GM12873 (cell line): ENCODE measurements at regions not wholly inside any gene's neighbourhood (a gene's known extent, or its start where the extent isn't known, plus 50 kb on each side); places are given as distances from the start of the nearest gene placed in this dataset.

Experiments used
- CTCF ChIP-seq: IDR thresholded peaks from 2 replicates; pipeline ENCODE4 v1.5.1; 2012; ENCODE audit warnings: low read depth, mild to moderate bottlenecking, moderate library complexity, low read length, control low read depth; ENCODE audit not compliant: insufficient read depth; ENCODE audit errors: missing control alignments

- TF ChIP-seq CTCF, result no peak
Measured at GRCh38 chr3:125645616-125646015, 50.3 kb upstream of the OSBPL11 start.

DNA sequence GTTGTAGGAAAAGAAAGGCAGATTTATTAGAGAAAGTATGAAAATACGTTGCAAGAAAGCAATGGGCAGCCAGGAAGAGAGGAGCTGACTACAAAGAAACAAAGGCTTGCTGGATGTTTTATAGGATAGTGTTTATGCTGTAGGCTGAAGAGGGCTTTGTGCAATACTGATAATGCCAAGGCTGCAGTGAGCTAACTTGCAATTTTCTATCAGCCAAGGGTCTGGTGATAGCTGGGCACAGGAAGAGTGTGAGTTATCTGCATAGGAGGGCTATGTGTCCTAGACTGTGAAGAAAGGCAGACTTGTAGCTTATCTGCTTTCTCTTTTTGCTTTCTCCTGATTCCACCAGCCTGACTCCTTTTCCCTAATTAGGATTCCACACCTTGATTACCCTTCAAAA lies 51.3 kb upstream of the OSBPL11 start:
- TF ChIP-seq CTCF, result no peak

- TF ChIP-seq CTCF, result no peak
Measured at GRCh38 chr3:125647318-125648014, 52.2 kb upstream of the OSBPL11 start.

- no peak for TF ChIP-seq CTCF
Measured at GRCh38 chr3:125651244-125651643, 55.9 kb upstream of the OSBPL11 start.

DNA sequence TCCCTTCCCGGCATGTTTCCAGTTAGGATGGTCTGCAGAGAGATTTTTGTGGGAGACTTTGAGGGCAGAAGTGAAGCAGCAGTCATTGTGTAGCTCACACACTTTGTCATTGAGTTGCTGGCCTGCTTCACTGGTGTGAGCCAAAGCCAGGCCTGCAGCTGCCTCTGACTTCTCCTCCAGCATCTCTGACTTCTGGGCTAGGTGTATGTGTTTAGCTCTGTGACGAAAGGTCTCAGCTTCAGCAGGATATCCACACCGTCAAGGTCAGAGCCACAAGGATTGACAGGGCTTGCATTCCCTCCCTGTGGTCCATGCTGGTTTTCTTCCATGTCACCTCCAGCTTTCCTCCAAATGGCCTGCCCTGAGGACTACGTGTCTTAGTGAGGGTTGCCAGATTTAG lies 57.1 kb upstream of the OSBPL11 start:
- no peak for TF ChIP-seq CTCF

- no peak for TF ChIP-seq CTCF
Measured at GRCh38 chr3:125654526-125654925, 59.2 kb upstream of the OSBPL11 start.

GRCh38 chr3:125662675-125663074 lies 67.4 kb upstream of the OSBPL11 start:
- no peak for TF ChIP-seq CTCF
